Panc1 (cell line): ENCODE measurements at regions not wholly inside any gene's neighbourhood (a gene's known extent, or its start where the extent isn't known, plus 50 kb on each side); places are given as distances from the start of the nearest gene placed in this dataset.

Source experiments
- ATAC-seq: fragments of 200-7000 bp; cut with Tn5 transposase; 2 replicates; pipeline ENCODE4 v1.9.1; 2020; ENCODE audit warnings: mild to moderate bottlenecking, moderate library complexity
- BruUV-seq: library from RNA; stranded (reverse); fragments of 400-500 nt; replicated peaks from 2 replicates; lab custom pipeline; 2021; lab: Mats Ljungman, UMichigan
- CTCF ChIA-PET: fragments of 300-600 bp; sonication (Branson Sonifier 250); formaldehyde crosslinking; loops from one replicate; lab custom pipeline; 2022; ENCODE audit warnings: antibody characterized with exemption; lab: Charles Lee
- POLR2A ChIA-PET: fragments of 300-600 bp; sonication (Branson Sonifier 250); formaldehyde crosslinking; loops from one replicate; lab custom pipeline; 2022; ENCODE audit warnings: antibody characterized with exemption; lab: Charles Lee
- DNase-seq: peaks from one replicate; pipeline ENCODE4 v3.0.0-alpha.2; 2010; ENCODE audit warnings: low read depth, low spot score
- H3K27ac ChIP-seq: 2 replicates; pipeline ENCODE4 v1.5.1; 2011; ENCODE audit warnings: mild to moderate bottlenecking, low read length, inconsistent platforms
- H3K27me3 ChIP-seq: fragments of 200-500 bp; sonication (Bioruptor generic); 2 replicates; pipeline ENCODE4 v1.6.0; 2014; ENCODE audit warnings: low read length, inconsistent platforms; ENCODE audit not compliant: control insufficient read depth, insufficient read depth
- H3K36me3 ChIP-seq: fragments of 200-500 bp; sonication (Bioruptor generic); 2 replicates; pipeline ENCODE4 v1.5.1; 2014; ENCODE audit warnings: inconsistent platforms, mild to moderate bottlenecking, low read length, moderate library complexity; ENCODE audit not compliant: control insufficient read depth, insufficient read depth
- H3K4me1 ChIP-seq: 2 replicates; pipeline ENCODE4 v1.5.1; 2011; ENCODE audit warnings: inconsistent platforms, mild to moderate bottlenecking, low read length, moderate library complexity; ENCODE audit not compliant: control insufficient read depth, insufficient read depth
- H3K4me3 ChIP-seq, 2 experiments: 2 replicates each; pipeline ENCODE4 v1.5.1; 2011 to 2012; ENCODE audit warnings: low read depth in 2 of 2, low read length in 2 of 2, mild to moderate bottlenecking in 2 of 2, inconsistent platforms in 1 of 2, moderate library complexity in 1 of 2
- H3K9me3 ChIP-seq: fragments of 200-500 bp; sonication (Bioruptor generic); 2 replicates; pipeline ENCODE4 v1.5.1; 2014; ENCODE audit warnings: low read depth, mild to moderate bottlenecking, inconsistent platforms, low read length, moderate library complexity; ENCODE audit not compliant: control insufficient read depth, insufficient read depth
- CTCF ChIP-seq: fragments of 450-650 bp; IDR thresholded peaks from 2 replicates; pipeline ENCODE4 v1.5.1; 2017; ENCODE audit warnings: mild to moderate bottlenecking
- POLR2AphosphoS5 ChIP-seq: IDR thresholded peaks from 2 replicates; pipeline ENCODE4 v1.6.1; 2012; ENCODE audit warnings: mild to moderate bottlenecking, low read depth, low read length, moderate library complexity
- REST ChIP-seq, 2 experiments: IDR thresholded peaks; 2 replicates each; pipeline ENCODE4 v1.6.1; 2011 to 2012; ENCODE audit warnings: low read depth in 2 of 2, control low read depth in 1 of 2, low read length in 1 of 2, mild to moderate bottlenecking in 1 of 2, moderate library complexity in 1 of 2; ENCODE audit not compliant: insufficient read depth in 1 of 2
- SIN3A ChIP-seq: IDR thresholded peaks from 2 replicates; pipeline ENCODE4 v1.6.1; 2012; ENCODE audit warnings: low read depth, mild to moderate bottlenecking, low read length, moderate library complexity, borderline replicate concordance; ENCODE audit not compliant: insufficient read depth
- TCF7L2 ChIP-seq: IDR thresholded peaks from 2 replicates; pipeline ENCODE4 v1.6.1; 2011; ENCODE audit warnings: mild to moderate bottlenecking, low read depth, low read length, inconsistent platforms
- in situ Hi-C: cut with HindIII; loops from 2 replicates; pipeline ENCODE4 v1.10.0; 2016; ENCODE audit warnings: low sequenced_read_pairs, low pct_unique_long_range_greater_than_20kb
- intact Hi-C: fragments of 100-400 bp; cut with micrococcal nuclease; formaldehyde crosslinking; loops from one replicate; pipeline ENCODE4 v1.10.0; 2022; ENCODE audit not compliant: unreplicated experiment

GRCh38 chr11:69353696-69354544 is 60.0 kb downstream of the MYEOV start:
- in situ Hi-C loops, result no loop called here
- no peak overlapping the region for H3K4me3 ChIP-seq
- no peaks in the 10 kb centered on the region for H3K36me3 ChIP-seq
- no TSS peak for BruUV-seq
- no peak for ATAC-seq
- peaks cover 45% of the 10 kb centered on the region for H3K4me1 ChIP-seq
- ChIA-PET CTCF (no interaction called here), POLR2A (no interaction called here)
- intact Hi-C loops, result no loop called here
- peaks cover 2% of the 10 kb centered on the region; the same call in 1 of the 2 replicates for H3K9me3 ChIP-seq
- H3K27ac ChIP-seq, result peak overlapping the region; percentile 57
- H3K27me3 ChIP-seq, result no peaks in the 10 kb centered on the region
- DNase-seq, result no peak
- TF ChIP-seq SIN3A, result no peak
- TF ChIP-seq CTCF, result no peak
- TF ChIP-seq POLR2AphosphoS5, result no peak

GRCh38 chr11:69354545-69354897 is 60.6 kb downstream of the MYEOV start:
- no peak for TF ChIP-seq SIN3A
- TF ChIP-seq REST (IDR thresholded peaks at IDR 0.05; ENCODE audit: insufficient read depth in 1 of 2, low read depth in 2 of 2, low read length in 1 of 2), result no peak
- no peak for TF ChIP-seq TCF7L2
- TF ChIP-seq POLR2AphosphoS5, result no peak
- TF ChIP-seq CTCF, result no peak
- Histone ChIP-seq H3K36me3 (no peaks in the 10 kb centered on the region), H3K27ac (no peak overlapping the region), H3K4me3 (no peak overlapping the region), H3K4me1 (peaks cover 45% of the 10 kb centered on the region), H3K27me3 (no peaks in the 10 kb centered on the region), H3K9me3 (peaks cover 8% of the 10 kb centered on the region; the same call in 1 of the 2 replicates)
- DNase-seq (no peak), ATAC-seq (no peak)
- BruUV-seq, result no TSS peak
- CTCF ChIA-PET, result no interaction called here
- in situ Hi-C loops (no loop called here), intact Hi-C loops (no loop called here)
- POLR2A ChIA-PET, result no interaction called here
